Uterus (tissue), 2 donors: ENCODE measurements at regions not wholly inside any gene's neighbourhood (a gene's known extent, or its start where the extent isn't known, plus 50 kb on each side); places are given as distances from the start of the nearest gene placed in this dataset.
"Not testable (repeated sequence)": the region's sequence is repeated elsewhere in the genome, so short reads cannot be mapped to it uniquely, and the experiment has no call there.

ENCODE experiments used
- CTCF ChIP-seq, 4 experiments: fragments of 200-600 bp in 2 of 4; fragments of 450-650 bp in 2 of 4; sonication (generic) in 2 of 4; IDR thresholded peaks; one replicate each; pipeline ENCODE4 v1.5.1; 2016 to 2019; ENCODE audit warnings: antibody characterized with exemption in 4 of 4, mild to moderate bottlenecking in 2 of 4, moderate library complexity in 1 of 4
- POLR2A ChIP-seq, 2 donors: fragments of 450-650 bp; IDR thresholded peaks; one replicate each; pipeline ENCODE4 v1.6.1; 2016; ENCODE audit warnings: antibody characterized with exemption in 2 of 2, mild to moderate bottlenecking in 1 of 2, moderate library complexity in 1 of 2

- not testable (repeated sequence) for TF ChIP-seq POLR2A, CTCF (IDR thresholded peaks at IDR 0.05)
Observed at GRCh38 chr3:124069706-124070105, 77.8 kb upstream of the ROPN1 start.
